GM21360 (cell line): ENCODE measurements at regions not wholly inside any gene's neighbourhood (a gene's known extent, or its start where the extent isn't known, plus 50 kb on each side); places are given as distances from the start of the nearest gene placed in this dataset.
"Not testable (repeated sequence)": the region's sequence is repeated elsewhere in the genome, so short reads cannot be mapped to it uniquely, and the experiment has no call there.

ENCODE experiments used
- ATAC-seq: cut with Tn5 transposase; IDR thresholded peaks from one replicate; pipeline ENCODE4 v1.9.1; 2021; ENCODE audit warnings: mild to moderate bottlenecking, moderate library complexity; ENCODE audit not compliant: unreplicated experiment

GRCh38 chrX:33989936-33990335, 142.2 kb downstream of the FAM47A start:
- ATAC-seq: no peak

- ATAC-seq: no peak
Observed at GRCh38 chrX:33987458-33987857, 144.7 kb downstream of the FAM47A start.

GRCh38 chrX:33974676-33975075, 157.4 kb downstream of the FAM47A start:
- no peak for ATAC-seq

- no peak for ATAC-seq
Observed at GRCh38 chrX:33970028-33970967, 161.8 kb downstream of the FAM47A start.

GRCh38 chrX:33969105-33969504, 163.0 kb downstream of the FAM47A start:
- ATAC-seq: no peak

- no peak for ATAC-seq
Observed at GRCh38 chrX:33968611-33969010, 163.5 kb downstream of the FAM47A start.

- no peak for ATAC-seq
Observed at GRCh38 chrX:33949300-33949699, 182.8 kb downstream of the FAM47A start.

- ATAC-seq: not testable (repeated sequence)
Observed at GRCh38 chrX:33926249-33926648, 205.9 kb downstream of the FAM47A start.

GRCh38 chrX:33923262-33923661, 208.9 kb downstream of the FAM47A start:
- no peak for ATAC-seq

GRCh38 chrX:33909836-33910235, 222.3 kb downstream of the FAM47A start:
- no peak for ATAC-seq

GRCh38 chrX:33908898-33909297, 223.2 kb downstream of the FAM47A start:
- no peak for ATAC-seq

- no peak for ATAC-seq
Observed at GRCh38 chrX:33908074-33908473, 224.0 kb downstream of the FAM47A start.

- no peak for ATAC-seq
Observed at GRCh38 chrX:33906971-33907370, 225.1 kb downstream of the FAM47A start.

- no peak for ATAC-seq
Observed at GRCh38 chrX:33892670-33893069, 239.4 kb downstream of the FAM47A start.

GRCh38 chrX:33855251-33855650, 276.9 kb downstream of the FAM47A start:
- ATAC-seq: no peak

- ATAC-seq: not testable (repeated sequence)
Observed at GRCh38 chrX:33852146-33852545, 280.0 kb downstream of the FAM47A start.

- no peak for ATAC-seq
Observed at GRCh38 chrX:33840176-33840575, 291.9 kb downstream of the FAM47A start.

- ATAC-seq: no peak
Observed at GRCh38 chrX:33831211-33831610, 300.9 kb downstream of the FAM47A start.

- no peak for ATAC-seq
Observed at GRCh38 chrX:33817266-33817665, 314.8 kb downstream of the FAM47A start.

GRCh38 chrX:33808636-33809035, 323.5 kb downstream of the FAM47A start:
- ATAC-seq: no peak

GRCh38 chrX:33784548-33784947, 347.6 kb downstream of the FAM47A start:
- no peak for ATAC-seq

GRCh38 chrX:33741807-33742206, 390.3 kb downstream of the FAM47A start:
- ATAC-seq: no peak

GRCh38 chrX:33735182-33735581, 396.9 kb downstream of the FAM47A start:
- ATAC-seq: no peak
